Panc1 (cell line): ENCODE measurements at regions not wholly inside any gene's neighbourhood (a gene's known extent, or its start where the extent isn't known, plus 50 kb on each side); places are given as distances from the start of the nearest gene placed in this dataset.

ENCODE experiments used
- ATAC-seq: fragments of 200-7000 bp; cut with Tn5 transposase; 2 replicates; pipeline ENCODE4 v1.9.1; 2020; ENCODE audit warnings: mild to moderate bottlenecking, moderate library complexity
- BruUV-seq: library from RNA; stranded (reverse); fragments of 400-500 nt; replicated peaks from 2 replicates; lab custom pipeline; 2021; lab: Mats Ljungman, UMichigan
- CTCF ChIA-PET: fragments of 300-600 bp; sonication (Branson Sonifier 250); formaldehyde crosslinking; loops from one replicate; lab custom pipeline; 2022; ENCODE audit warnings: antibody characterized with exemption; lab: Charles Lee
- POLR2A ChIA-PET: fragments of 300-600 bp; sonication (Branson Sonifier 250); formaldehyde crosslinking; loops from one replicate; lab custom pipeline; 2022; ENCODE audit warnings: antibody characterized with exemption; lab: Charles Lee
- DNase-seq: peaks from one replicate; pipeline ENCODE4 v3.0.0-alpha.2; 2010; ENCODE audit warnings: low read depth, low spot score
- H3K27ac ChIP-seq: 2 replicates; pipeline ENCODE4 v1.5.1; 2011; ENCODE audit warnings: mild to moderate bottlenecking, low read length, inconsistent platforms
- H3K27me3 ChIP-seq: fragments of 200-500 bp; sonication (Bioruptor generic); 2 replicates; pipeline ENCODE4 v1.6.0; 2014; ENCODE audit warnings: low read length, inconsistent platforms; ENCODE audit not compliant: control insufficient read depth, insufficient read depth
- H3K36me3 ChIP-seq: fragments of 200-500 bp; sonication (Bioruptor generic); 2 replicates; pipeline ENCODE4 v1.5.1; 2014; ENCODE audit warnings: inconsistent platforms, mild to moderate bottlenecking, low read length, moderate library complexity; ENCODE audit not compliant: control insufficient read depth, insufficient read depth
- H3K4me1 ChIP-seq: 2 replicates; pipeline ENCODE4 v1.5.1; 2011; ENCODE audit warnings: inconsistent platforms, mild to moderate bottlenecking, low read length, moderate library complexity; ENCODE audit not compliant: control insufficient read depth, insufficient read depth
- H3K4me3 ChIP-seq, 2 experiments: 2 replicates each; pipeline ENCODE4 v1.5.1; 2011 to 2012; ENCODE audit warnings: low read depth in 2 of 2, low read length in 2 of 2, mild to moderate bottlenecking in 2 of 2, inconsistent platforms in 1 of 2, moderate library complexity in 1 of 2
- H3K9me3 ChIP-seq: fragments of 200-500 bp; sonication (Bioruptor generic); 2 replicates; pipeline ENCODE4 v1.5.1; 2014; ENCODE audit warnings: low read depth, mild to moderate bottlenecking, inconsistent platforms, low read length, moderate library complexity; ENCODE audit not compliant: control insufficient read depth, insufficient read depth
- CTCF ChIP-seq: fragments of 450-650 bp; IDR thresholded peaks from 2 replicates; pipeline ENCODE4 v1.5.1; 2017; ENCODE audit warnings: mild to moderate bottlenecking
- POLR2AphosphoS5 ChIP-seq: IDR thresholded peaks from 2 replicates; pipeline ENCODE4 v1.6.1; 2012; ENCODE audit warnings: mild to moderate bottlenecking, low read depth, low read length, moderate library complexity
- REST ChIP-seq, 2 experiments: IDR thresholded peaks; 2 replicates each; pipeline ENCODE4 v1.6.1; 2011 to 2012; ENCODE audit warnings: low read depth in 2 of 2, control low read depth in 1 of 2, low read length in 1 of 2, mild to moderate bottlenecking in 1 of 2, moderate library complexity in 1 of 2; ENCODE audit not compliant: insufficient read depth in 1 of 2
- SIN3A ChIP-seq: IDR thresholded peaks from 2 replicates; pipeline ENCODE4 v1.6.1; 2012; ENCODE audit warnings: low read depth, mild to moderate bottlenecking, low read length, moderate library complexity, borderline replicate concordance; ENCODE audit not compliant: insufficient read depth
- TCF7L2 ChIP-seq: IDR thresholded peaks from 2 replicates; pipeline ENCODE4 v1.6.1; 2011; ENCODE audit warnings: mild to moderate bottlenecking, low read depth, low read length, inconsistent platforms
- in situ Hi-C: cut with HindIII; loops from 2 replicates; pipeline ENCODE4 v1.10.0; 2016; ENCODE audit warnings: low sequenced_read_pairs, low pct_unique_long_range_greater_than_20kb
- intact Hi-C: fragments of 100-400 bp; cut with micrococcal nuclease; formaldehyde crosslinking; loops from one replicate; pipeline ENCODE4 v1.10.0; 2022; ENCODE audit not compliant: unreplicated experiment

GRCh38 chr3:150079029-150079739 lies 108.5 kb upstream of the PFN2 start:
- Histone ChIP-seq H3K27ac (peak overlapping the region; percentile 80), H3K27me3 (no peaks in the 10 kb centered on the region), H3K9me3 (peaks cover 24% of the 10 kb centered on the region), H3K4me1 (peaks cover 56% of the 10 kb centered on the region), H3K4me3 (no peak overlapping the region), H3K36me3 (no peaks in the 10 kb centered on the region)
- in situ Hi-C loops (no loop called here), intact Hi-C loops (no loop called here)
- TF ChIP-seq REST (IDR thresholded peaks at IDR 0.05; ENCODE audit: insufficient read depth in 1 of 2, low read depth in 2 of 2, low read length in 1 of 2) (no peak), POLR2AphosphoS5 (no peak), CTCF (no peak), SIN3A (no peak), TCF7L2 (no peak)
- ChIA-PET CTCF (no interaction called here), POLR2A (interaction anchor here (0.6 kb wide), 1 partner anchor 330 kb away, joined by 4 read pairs; no protein-coding TSS in a partner anchor)
- DNase-seq (no peak), ATAC-seq (peak; percentile 25)
- no TSS peak for BruUV-seq

GRCh38 chr3:150077581-150078247 lies 107.0 kb upstream of the PFN2 start:
- H3K4me3 ChIP-seq, result no peak overlapping the region
- ChIA-PET POLR2A (no interaction called here), CTCF (no interaction called here)
- H3K9me3 ChIP-seq, result peaks cover 24% of the 10 kb centered on the region
- H3K4me1 ChIP-seq, result peaks cover 57% of the 10 kb centered on the region
- H3K27ac ChIP-seq, result peak overlapping the region; percentile 80; the same call in 1 of the 2 replicates
- no TSS peak for BruUV-seq
- DNase-seq, result no peak
- H3K36me3 ChIP-seq, result no peaks in the 10 kb centered on the region
- TF ChIP-seq SIN3A, result no peak
- no peak for TF ChIP-seq POLR2AphosphoS5
- no peak for TF ChIP-seq TCF7L2
- no peak for TF ChIP-seq REST (IDR thresholded peaks at IDR 0.05; ENCODE audit: insufficient read depth in 1 of 2, low read depth in 2 of 2, low read length in 1 of 2)
- no peak for TF ChIP-seq CTCF
- no peak for ATAC-seq
- in situ Hi-C loops (no loop called here), intact Hi-C loops (no loop called here)
- H3K27me3 ChIP-seq, result no peaks in the 10 kb centered on the region
